GM20000 (cell line): ENCODE measurements at regions not wholly inside any gene's neighbourhood (a gene's known extent, or its start where the extent isn't known, plus 50 kb on each side); places are given as distances from the start of the nearest gene placed in this dataset.

Experiments used
- DNase-seq: peaks from one replicate; pipeline ENCODE4 v3.0.0; 2012; ENCODE audit warnings: low spot score
- TF ChIP-seq, protein P1 (sequence below): IDR thresholded peaks from 2 replicates; pipeline ENCODE4 v1.5.1; 2012; ENCODE audit warnings: mild to moderate bottlenecking, control low read depth; ENCODE audit errors: extremely low read depth, missing control alignments

DNA sequence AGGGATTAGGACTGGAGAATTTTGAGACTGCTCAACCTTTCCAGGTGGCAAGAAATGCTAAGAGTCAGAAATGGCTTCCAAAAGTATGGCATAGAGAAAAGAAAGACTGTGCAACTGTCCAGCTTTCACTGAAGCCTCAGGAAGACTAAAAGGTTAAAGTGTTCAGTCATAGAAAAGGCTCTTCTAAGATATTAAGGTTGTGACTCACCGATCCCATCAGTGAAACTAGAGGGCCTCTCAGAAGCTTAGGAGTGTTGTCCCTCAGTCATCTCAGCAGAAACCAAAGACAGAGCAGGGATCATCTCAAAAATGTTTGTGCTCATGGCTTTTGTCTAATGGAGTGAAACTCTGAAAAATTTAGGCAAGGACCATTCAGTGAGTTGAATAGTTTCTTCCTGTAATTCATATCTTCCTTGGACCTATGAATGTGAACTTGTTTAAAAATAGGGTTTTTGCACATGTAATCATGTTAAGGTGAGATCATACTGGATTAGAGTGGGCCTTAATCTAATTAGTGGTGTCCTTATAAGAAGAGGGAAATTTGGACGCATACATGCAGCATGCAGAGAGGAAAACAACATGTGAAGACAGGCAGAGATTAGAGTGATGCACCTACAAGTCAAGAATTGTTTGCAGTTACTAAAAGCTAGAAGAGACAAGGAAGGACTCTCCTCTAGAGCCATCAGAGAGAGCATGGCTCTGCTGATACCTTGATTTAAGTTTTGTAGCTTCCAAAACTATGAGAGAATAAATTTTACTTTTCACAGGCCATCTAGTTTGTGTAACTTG, 71.3 kb downstream of the RPE65 start:
- TF ChIP-seq, protein P1, sequence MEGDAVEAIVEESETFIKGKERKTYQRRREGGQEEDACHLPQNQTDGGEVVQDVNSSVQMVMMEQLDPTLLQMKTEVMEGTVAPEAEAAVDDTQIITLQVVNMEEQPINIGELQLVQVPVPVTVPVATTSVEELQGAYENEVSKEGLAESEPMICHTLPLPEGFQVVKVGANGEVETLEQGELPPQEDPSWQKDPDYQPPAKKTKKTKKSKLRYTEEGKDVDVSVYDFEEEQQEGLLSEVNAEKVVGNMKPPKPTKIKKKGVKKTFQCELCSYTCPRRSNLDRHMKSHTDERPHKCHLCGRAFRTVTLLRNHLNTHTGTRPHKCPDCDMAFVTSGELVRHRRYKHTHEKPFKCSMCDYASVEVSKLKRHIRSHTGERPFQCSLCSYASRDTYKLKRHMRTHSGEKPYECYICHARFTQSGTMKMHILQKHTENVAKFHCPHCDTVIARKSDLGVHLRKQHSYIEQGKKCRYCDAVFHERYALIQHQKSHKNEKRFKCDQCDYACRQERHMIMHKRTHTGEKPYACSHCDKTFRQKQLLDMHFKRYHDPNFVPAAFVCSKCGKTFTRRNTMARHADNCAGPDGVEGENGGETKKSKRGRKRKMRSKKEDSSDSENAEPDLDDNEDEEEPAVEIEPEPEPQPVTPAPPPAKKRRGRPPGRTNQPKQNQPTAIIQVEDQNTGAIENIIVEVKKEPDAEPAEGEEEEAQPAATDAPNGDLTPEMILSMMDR = no peak
- no peak for DNase-seq

DNA sequence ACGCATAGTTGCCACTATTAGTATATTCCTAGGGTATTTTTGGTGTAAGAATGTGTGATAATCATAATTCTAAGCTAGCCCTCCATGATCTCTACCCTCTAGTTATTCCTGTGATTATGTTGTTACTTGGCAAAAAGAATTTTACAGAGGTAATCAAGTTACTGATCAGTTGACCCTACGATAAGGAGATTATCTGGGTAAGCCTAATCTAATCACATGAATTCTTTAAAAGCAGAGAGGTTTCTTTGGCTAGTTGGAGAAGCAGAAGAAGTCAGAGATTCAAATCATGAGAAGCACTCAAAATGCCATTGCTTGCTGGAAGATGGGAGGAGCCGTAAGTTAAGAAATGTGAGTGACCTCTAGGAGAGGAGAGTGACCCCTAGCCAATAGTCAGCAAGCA, 72.7 kb downstream of the RPE65 start:
- no peak for DNase-seq

DNA sequence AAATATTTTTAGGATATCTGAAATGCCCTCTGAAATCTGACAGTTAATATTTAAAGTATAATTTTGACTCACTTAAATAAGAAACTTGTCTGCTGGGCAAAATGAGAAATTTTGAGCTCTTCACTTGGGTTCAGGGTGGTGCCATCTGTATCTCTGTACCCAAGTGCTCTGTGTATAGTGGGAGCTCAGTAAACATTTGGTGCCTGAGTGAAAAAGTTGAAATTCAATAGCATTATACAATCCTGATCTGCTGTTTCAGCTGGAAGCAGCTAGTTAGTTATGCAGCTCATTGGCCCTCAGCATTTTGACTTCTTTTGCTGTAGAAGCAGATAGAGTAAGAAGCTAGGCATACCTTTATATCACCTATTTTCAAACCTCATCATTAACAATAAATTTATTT, 73.3 kb downstream of the RPE65 start:
- TF ChIP-seq, protein P1 = no peak
- no peak for DNase-seq

More for the DNA sequence above, 72.7 kb downstream of the RPE65 start:
- TF ChIP-seq, protein P1 = no peak

DNA sequence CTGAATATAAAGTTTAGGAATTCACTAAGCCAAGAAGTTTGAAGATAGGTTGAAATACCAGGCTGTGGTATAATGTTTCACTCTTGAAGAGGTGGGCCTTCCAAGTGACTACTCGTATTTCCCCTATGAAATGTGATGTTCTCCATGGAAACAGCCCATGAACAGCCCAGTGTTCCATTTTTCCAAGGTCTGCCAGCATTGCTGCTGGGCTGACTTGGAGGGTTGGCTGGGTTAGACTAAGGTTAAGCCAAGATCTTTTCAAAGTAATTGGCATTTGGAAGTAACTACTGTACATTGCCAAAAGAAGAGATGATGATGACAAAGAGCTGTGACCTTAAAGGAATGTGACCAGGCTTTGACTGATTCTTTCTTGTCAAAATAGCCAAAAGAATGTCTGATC, 73.8 kb downstream of the RPE65 start:
- no peak for DNase-seq
- TF ChIP-seq, protein P1 = no peak

DNA sequence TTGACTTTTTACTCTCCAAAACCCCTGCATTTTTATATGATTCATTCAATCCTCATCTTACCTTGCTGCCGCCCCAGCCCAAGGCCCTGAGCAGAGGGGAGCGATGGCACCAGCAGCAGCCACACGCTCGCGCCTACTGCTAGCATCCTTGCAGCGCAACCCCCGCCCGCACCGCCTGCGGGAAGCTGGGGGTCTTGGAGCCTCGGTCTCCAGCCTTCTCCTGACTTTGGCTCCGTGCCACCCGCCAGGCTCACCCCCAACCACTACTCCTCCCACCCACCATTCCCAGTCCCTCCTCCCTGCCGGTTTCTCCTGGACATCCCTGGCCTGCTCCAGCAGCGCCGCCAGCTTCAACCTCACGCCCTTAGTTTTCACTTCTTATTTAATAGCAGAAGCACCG, 76.6 kb downstream of the RPE65 start:
- DNase-seq = no peak
- TF ChIP-seq, protein P1 = no peak

DNA sequence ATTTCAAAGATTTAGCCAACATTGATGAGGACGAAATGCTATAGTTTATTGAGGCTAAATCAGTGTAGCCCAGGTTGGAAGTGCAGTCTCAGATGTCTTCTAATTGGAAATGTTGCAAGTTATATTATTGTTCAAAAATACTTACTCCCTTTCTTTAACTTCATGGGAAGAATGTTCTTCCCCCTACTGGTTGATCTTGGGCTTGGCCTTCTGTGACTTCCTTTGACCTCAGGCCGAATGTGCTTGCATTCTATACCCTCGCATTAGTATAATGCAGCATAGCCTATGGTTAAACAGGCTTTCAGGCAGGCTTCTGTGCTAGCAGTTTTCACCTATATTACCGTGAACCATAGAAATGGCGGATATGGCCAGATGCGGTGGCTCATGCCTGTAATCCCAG, 77.3 kb downstream of the RPE65 start:
- TF ChIP-seq, protein P1 = no peak
- DNase-seq = no peak

DNA sequence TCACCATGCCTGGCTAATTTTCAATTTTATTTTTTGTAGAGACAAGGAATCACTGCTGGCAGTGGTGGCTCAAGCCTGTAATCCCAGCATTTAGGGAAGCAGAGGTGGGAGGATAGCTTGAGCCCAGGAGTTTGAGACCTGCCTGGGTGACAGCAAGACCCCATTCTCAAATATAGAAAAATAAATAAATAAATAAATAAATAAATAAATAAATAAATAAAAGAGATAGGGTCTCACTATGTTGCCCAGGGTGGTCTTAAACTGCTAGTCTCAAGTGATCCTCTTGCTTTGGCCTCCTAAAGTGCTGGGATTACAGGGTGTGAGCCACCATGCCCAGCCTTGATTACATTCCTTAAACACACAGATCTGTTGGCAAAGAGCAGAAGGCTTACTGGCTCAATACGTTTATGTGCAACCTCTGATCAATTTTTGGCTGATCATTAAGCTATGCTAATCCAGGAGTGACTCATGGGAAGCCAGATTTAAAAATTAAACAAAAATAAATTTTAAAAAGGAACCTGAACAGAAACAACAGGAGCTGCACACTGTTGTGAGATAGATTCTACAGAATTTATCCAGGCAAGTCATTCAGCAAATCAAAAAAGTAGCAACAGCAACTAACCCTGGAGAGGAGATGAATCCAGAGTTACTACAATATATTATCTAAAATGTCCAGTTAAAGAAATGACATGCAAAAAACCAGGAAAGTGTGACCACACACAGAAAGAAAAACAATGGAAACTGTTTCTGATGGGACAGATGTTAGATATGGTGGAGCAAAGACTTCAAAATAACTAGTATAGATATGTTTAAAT, 79.4 kb downstream of the RPE65 start:
- no peak for DNase-seq
- TF ChIP-seq, protein P1 = no peak
